Hematopoietic multipotent progenitor cell treated with erythropoietin and hydrocortisone succinate and interleukin-3 and kit ligand, for 17 days (in vitro differentiated cells): ENCODE measurements at regions not wholly inside any gene's neighbourhood (a gene's known extent, or its start where the extent isn't known, plus 50 kb on each side); places are given as distances from the start of the nearest gene placed in this dataset.

Experiments used
- DNase-seq: peaks from one replicate; pipeline ENCODE4 v3.0.0-alpha.2; 2015; ENCODE audit warnings: low spot score

DNA sequence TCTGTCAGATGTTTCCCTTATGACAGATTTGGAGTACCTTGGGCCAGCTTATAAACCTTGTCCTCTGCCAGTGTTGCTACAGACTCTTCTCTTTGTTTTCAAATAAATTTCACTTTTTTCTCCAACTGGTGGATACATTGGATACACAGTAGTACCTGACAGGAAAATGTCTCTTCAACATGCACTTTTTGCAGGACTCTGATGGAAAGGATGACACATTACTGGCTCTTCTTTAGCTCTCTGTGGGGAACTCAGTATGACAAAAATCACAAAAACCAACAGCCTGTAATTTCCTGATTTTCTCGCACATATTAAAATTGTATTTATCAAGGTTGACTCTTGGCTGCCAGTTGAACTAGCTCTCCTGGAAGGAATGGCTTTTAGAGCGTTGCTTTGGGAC lies 61.3 kb upstream of the GIMD1 start:
- DNase-seq, result no peak

GRCh38 chr4:106426069-106426468 lies 57.5 kb upstream of the GIMD1 start:
- DNase-seq, result no peak

DNA sequence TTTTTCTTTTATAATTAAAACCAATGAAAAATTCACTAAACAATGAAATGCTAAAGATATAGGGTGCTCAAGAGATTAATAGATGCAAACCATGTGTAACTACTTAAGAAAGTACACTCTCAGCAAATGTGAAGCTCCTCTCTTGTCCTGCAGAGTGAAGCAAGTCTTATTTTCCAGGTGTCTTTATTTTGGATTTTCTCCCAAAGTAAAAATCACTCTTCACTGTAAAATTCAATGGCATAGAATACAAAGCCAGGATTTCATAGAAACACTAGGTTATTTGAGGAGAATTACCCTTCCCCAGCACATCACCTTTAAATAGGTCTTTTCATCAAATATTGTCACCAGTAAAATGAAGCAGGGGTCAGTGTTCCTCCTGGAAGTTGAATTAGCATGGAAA lies 57.0 kb upstream of the GIMD1 start:
- no peak for DNase-seq

GRCh38 chr4:106424426-106424825 lies 55.8 kb upstream of the GIMD1 start:
- DNase-seq, result no peak

DNA sequence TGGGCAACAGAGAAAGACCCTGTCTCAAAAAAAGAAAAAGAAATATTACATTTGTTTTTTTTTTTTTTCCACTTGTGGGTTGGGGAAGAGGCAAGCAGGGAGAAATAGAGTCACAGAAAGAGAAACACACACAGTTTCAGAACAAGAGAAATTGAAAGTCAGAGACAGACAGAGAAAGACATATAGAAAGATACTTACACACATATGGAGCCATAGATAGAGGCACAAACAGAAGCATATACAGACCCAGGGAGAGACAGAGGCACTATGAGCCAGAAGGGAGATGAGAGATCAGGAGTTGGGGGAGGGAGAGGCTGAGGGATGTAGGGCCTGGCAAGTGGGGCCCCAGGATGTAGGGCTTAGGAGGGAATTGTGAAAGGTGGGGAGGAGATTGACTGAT lies 55.2 kb upstream of the GIMD1 start:
- DNase-seq, result no peak

DNA sequence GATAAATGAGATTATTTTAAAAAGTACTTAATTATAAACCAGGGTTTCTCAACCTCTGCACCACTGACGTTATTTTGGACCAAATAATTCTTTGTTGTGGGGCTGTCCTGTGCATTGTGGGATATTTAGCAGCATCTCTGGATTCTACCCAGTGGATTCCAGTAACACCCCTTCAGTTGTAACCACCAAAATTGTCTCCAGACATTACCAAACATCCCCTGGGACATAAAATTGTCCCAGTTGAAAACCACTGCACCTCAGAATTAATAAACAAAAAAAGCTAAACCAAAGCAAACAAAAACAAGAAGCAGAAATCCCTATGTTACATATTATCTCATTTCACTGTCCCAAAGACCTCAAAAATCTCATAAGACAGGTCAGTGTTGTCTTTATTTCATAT lies 54.2 kb upstream of the GIMD1 start:
- DNase-seq, result no peak

DNA sequence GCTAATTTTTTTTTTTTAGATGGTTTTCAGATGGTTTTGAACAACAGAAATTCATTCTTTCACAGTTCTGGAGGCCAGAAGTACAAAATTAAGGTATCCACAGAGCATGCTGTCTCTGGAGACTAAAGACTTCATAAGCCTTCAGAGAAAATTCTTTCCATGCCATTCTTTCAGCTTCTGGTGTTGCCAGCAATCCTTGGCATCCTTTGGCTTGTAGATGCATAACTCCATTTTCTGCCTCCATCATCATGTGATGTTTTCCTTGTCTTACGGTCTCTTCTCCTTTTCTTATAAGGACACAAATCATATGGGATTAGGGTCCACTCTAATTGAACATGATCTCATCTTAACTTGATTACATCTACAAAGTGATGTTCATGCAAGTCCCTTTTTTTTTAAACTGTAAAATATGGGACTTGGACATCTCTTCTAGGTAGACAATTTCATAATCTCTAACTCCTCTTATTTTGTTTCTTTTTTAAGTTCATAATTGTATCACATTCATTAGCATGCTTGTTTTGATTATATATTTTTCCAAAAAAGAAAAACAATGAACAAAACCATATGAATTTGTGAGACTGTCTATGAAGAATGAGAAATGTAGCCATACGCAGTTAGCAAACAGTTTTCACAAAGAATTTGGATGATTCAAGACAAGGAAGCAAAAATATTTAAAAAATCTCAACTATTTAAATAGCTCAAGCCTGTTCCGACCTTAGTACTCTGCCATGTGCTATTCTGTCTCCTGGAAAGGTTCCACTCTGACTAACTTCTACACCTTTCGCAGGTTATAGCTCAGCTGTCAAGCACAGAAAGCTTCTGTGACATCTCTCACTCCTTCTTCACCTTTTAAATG lies 53.1 kb upstream of the GIMD1 start:
- no peak for DNase-seq

DNA sequence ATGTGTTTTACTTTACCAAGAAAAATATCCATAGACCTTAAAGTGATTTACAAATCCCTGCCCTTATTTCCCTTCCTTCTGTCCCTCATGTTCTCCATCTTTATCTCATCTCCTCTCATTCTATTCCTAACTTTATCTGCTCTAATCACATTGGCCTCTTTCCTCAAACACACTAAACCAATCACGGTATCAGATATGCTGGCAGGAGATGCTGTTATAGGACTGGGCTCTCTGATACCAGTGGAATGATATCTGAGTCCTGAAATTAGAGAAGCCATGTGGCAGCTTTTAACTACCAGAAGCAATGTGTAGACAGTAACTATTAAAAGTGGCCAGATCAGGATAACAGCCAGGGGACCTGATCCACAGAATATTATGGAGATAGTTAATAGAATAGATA lies 49.9 kb upstream of the GIMD1 start:
- DNase-seq, result no peak
